ENCODE measurements at regions not wholly inside any gene's neighbourhood (a gene's known extent, or its start where the extent isn't known, plus 50 kb on each side); places are given as distances from the start of the nearest gene placed in this dataset.

DNA sequence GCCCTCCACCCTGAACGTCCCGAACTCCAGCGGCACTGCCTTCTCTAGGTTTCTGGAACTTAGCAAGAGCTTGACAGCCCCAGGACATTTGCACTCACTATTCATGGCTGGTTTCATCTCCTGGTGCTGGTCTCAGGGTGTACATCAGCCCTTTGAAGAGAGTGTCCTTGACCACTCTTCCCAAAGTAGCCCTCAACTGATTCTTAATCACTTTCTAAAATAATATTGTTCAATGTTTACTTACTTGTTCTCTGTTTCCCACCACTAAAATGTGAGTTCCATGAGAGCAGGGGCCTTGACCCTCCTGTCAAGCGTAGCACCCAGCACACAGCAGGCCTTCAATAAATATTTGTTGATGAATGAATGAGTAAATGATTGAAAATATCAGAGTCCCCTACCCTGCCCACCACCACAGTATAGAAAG is 262.5 kb downstream of the RHOU start:
- no peaks in the 10 kb centered on the region for H4K20me1 ChIP-seq (ENCODE audit: insufficient read depth, poor library complexity, severe bottlenecking)
- no peaks in the 10 kb centered on the region for H3K9me2 ChIP-seq (replicated peaks; ENCODE audit: insufficient read depth)
- no peak for DNase-seq (ENCODE audit: low spot score)
- H3K27me3 ChIP-seq = no peaks in the 10 kb centered on the region
- no peak overlapping the region for H2AFZ ChIP-seq
- no peak overlapping the region for H3K4me3 ChIP-seq
- H3K9me3 ChIP-seq (ENCODE audit: low read depth) = no peaks in the 10 kb centered on the region
- no peaks in the 10 kb centered on the region for H3K36me3 ChIP-seq (replicated peaks; ENCODE audit: insufficient read depth, low read depth)
- H3K4me1 ChIP-seq (ENCODE audit: insufficient read depth) = no peaks in the 10 kb centered on the region
- WGBS (ENCODE audit: low lambda C conversion rate, missing lambda C conversion rate) = 90% methylated on average over 4 of the region's 4 CpGs
- no peak overlapping the region for H3K4me2 ChIP-seq
- H3K79me2 ChIP-seq = no peaks in the 10 kb centered on the region
- TF ChIP-seq, protein P1, sequence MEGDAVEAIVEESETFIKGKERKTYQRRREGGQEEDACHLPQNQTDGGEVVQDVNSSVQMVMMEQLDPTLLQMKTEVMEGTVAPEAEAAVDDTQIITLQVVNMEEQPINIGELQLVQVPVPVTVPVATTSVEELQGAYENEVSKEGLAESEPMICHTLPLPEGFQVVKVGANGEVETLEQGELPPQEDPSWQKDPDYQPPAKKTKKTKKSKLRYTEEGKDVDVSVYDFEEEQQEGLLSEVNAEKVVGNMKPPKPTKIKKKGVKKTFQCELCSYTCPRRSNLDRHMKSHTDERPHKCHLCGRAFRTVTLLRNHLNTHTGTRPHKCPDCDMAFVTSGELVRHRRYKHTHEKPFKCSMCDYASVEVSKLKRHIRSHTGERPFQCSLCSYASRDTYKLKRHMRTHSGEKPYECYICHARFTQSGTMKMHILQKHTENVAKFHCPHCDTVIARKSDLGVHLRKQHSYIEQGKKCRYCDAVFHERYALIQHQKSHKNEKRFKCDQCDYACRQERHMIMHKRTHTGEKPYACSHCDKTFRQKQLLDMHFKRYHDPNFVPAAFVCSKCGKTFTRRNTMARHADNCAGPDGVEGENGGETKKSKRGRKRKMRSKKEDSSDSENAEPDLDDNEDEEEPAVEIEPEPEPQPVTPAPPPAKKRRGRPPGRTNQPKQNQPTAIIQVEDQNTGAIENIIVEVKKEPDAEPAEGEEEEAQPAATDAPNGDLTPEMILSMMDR (IDR thresholded peaks at IDR 0.05; ENCODE audit: poor library complexity) = no peak
- TF ChIP-seq EZH2 (IDR thresholded peaks at IDR 0.05; ENCODE audit: borderline replicate concordance) = no peak
- no peak for TF ChIP-seq EZH2phosphoT487 (IDR thresholded peaks at IDR 0.05; ENCODE audit: low read depth, severe bottlenecking, unreplicated experiment)
- no peak overlapping the region for H3K27ac ChIP-seq

DNA sequence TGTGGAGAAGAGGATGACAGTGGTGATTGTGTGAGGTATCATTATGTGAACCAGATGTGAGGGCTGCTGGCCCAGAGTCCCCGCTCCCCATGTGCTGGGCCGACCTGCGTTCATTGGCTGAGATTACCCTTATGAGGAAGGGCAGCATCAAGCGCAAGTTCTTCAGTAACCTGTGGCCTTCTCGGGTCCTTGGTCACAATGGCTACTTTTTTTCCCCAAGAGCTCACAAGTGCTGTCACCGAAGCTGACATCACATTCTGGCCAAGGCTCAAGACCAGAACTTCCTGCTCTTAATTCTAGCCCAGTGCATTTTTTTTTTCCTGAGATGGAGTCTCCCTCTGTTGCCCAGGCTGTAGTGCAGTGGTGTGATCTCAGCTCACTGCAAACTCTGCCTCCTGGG is 262.9 kb downstream of the RHOU start:
- H3K36me3 ChIP-seq (replicated peaks; ENCODE audit: insufficient read depth, low read depth) = no peaks in the 10 kb centered on the region
- H2AFZ ChIP-seq = no peak overlapping the region
- H3K4me3 ChIP-seq = no peak overlapping the region
- H3K9me2 ChIP-seq (replicated peaks; ENCODE audit: insufficient read depth) = no peaks in the 10 kb centered on the region
- H3K79me2 ChIP-seq = no peaks in the 10 kb centered on the region
- H3K4me2 ChIP-seq = no peak overlapping the region
- TF ChIP-seq, protein P1 (IDR thresholded peaks at IDR 0.05; ENCODE audit: poor library complexity) = no peak
- no peak for TF ChIP-seq EZH2phosphoT487 (IDR thresholded peaks at IDR 0.05; ENCODE audit: low read depth, severe bottlenecking, unreplicated experiment)
- TF ChIP-seq EZH2 (IDR thresholded peaks at IDR 0.05; ENCODE audit: borderline replicate concordance) = no peak
- no peak for DNase-seq (ENCODE audit: low spot score)
- no peaks in the 10 kb centered on the region for H4K20me1 ChIP-seq (ENCODE audit: insufficient read depth, poor library complexity, severe bottlenecking)
- no peak overlapping the region for H3K27ac ChIP-seq
- H3K27me3 ChIP-seq = no peaks in the 10 kb centered on the region
- H3K4me1 ChIP-seq (ENCODE audit: insufficient read depth) = peaks cover 1% of the 10 kb centered on the region
- no peaks in the 10 kb centered on the region for H3K9me3 ChIP-seq (ENCODE audit: low read depth)
- 90% methylated on average over 6 of the region's 6 CpGs for WGBS (ENCODE audit: low lambda C conversion rate, missing lambda C conversion rate)

DNA sequence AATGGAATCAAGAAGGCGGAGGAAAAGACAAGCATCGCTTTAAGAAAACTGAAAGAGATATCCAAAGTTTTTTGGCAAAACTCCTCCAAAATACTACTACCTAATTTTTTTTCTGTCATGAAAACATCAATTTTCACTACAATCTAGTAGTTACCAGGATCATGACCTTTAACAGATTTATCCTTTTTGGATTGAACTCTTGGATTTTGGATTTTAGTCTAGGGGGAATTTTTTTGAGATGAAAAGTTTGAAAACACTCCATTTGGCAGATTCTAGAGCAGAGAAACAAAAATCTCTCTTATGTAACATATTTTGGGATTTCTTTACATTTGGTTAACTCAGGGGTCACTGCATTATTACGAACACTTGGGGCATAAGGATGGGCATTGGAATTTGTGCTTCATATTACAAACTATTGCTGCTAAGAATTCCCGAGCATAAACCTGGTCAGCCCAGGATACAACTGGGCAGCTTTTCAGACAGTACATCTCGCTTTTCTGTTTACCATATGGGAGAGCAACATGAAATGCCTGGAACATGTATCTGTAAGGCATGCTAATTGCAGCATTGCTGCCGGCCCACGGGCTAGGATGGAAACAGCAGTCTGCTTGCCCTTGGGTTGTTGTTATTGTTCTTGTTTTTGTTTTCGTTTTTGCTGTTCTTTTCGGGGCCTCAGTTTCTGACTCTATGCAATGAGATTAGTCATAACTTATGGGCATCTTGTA is 264.3 kb downstream of the RHOU start:
- Histone ChIP-seq H3K4me1 (ENCODE audit: insufficient read depth) (peaks cover 13% of the 10 kb centered on the region), H3K27ac (no peak overlapping the region), H4K20me1 (ENCODE audit: insufficient read depth, poor library complexity, severe bottlenecking) (no peaks in the 10 kb centered on the region), H3K4me2 (no peak overlapping the region), H2AFZ (no peak overlapping the region), H3K27me3 (no peaks in the 10 kb centered on the region), H3K79me2 (no peaks in the 10 kb centered on the region), H3K36me3 (replicated peaks; ENCODE audit: insufficient read depth, low read depth) (no peaks in the 10 kb centered on the region), H3K9me2 (replicated peaks; ENCODE audit: insufficient read depth) (no peaks in the 10 kb centered on the region), H3K4me3 (no peak overlapping the region), H3K9me3 (ENCODE audit: low read depth) (no peaks in the 10 kb centered on the region)
- WGBS (ENCODE audit: low lambda C conversion rate, missing lambda C conversion rate) = 64% methylated on average over 9 of the region's 9 CpGs
- no peak for DNase-seq (ENCODE audit: low spot score)
- TF ChIP-seq EZH2 (IDR thresholded peaks at IDR 0.05; ENCODE audit: borderline replicate concordance) = no peak
- TF ChIP-seq, protein P1 (IDR thresholded peaks at IDR 0.05; ENCODE audit: poor library complexity) = no peak
- TF ChIP-seq EZH2phosphoT487 (IDR thresholded peaks at IDR 0.05; ENCODE audit: low read depth, severe bottlenecking, unreplicated experiment) = no peak

Measured in hepatocyte (in vitro differentiated cells).